ENCODE measurements at regions not wholly inside any gene's neighbourhood (a gene's known extent, or its start where the extent isn't known, plus 50 kb on each side); places are given as distances from the start of the nearest gene placed in this dataset.
"Not testable (repeated sequence)": the region's sequence is repeated elsewhere in the genome, so short reads cannot be mapped to it uniquely, and the experiment has no call there.

DNA sequence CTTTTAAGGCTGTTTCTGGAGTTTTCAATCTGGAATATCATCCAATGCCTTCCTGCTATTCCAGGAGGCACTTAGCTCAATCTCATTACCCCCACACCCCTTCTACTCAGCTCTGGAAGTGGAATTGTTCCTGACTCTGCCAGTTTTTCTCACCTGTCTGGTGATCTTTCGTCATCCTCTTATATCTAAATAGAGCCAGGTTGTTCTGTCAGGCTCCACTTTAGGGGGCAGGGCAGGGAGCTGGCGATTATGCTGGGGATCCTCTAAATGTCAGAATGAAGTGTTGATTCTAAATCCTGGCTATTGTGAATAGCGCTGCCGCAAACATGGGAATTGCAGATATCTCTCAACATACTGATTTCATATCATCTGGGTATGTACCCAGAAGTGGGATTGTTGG, 63.6 kb upstream of the ETV3 start:
- Histone ChIP-seq H3K9me3 (ENCODE audit: control insufficient read depth, low read length) (no peaks in the 10 kb centered on the region), H3K36me3 (ENCODE audit: control insufficient read depth, insufficient read depth, low read length) (no peaks in the 10 kb centered on the region), H3K27ac (ENCODE audit: low read depth, low read length, severe bottlenecking) (no peak overlapping the region), H3K4me3 (ENCODE audit: extremely low read depth, insufficient read depth, low read length, poor library complexity, severe bottlenecking) (no peak overlapping the region), H3K4me1 (ENCODE audit: control insufficient read depth, insufficient read depth, low read length, poor library complexity, severe bottlenecking) (peaks cover 3% of the 10 kb centered on the region)
- WGBS, 2 experiments (ENCODE audit: insufficient coverage in 2 of 2), result 90% methylated on average over 2 of the region's 4 CpGs; no CpG with 5 or more reads in 1 of the 2 experiments

GRCh38 chr1:157200451-157200850, 62.3 kb upstream of the ETV3 start:
- Histone ChIP-seq H3K4me1 (ENCODE audit: control insufficient read depth, insufficient read depth, low read length, poor library complexity, severe bottlenecking) (peaks cover 9% of the 10 kb centered on the region), H3K36me3 (ENCODE audit: control insufficient read depth, insufficient read depth, low read length) (no peaks in the 10 kb centered on the region), H3K9me3 (ENCODE audit: control insufficient read depth, low read length) (no peaks in the 10 kb centered on the region), H3K27ac (ENCODE audit: low read depth, low read length, severe bottlenecking) (no peak overlapping the region), H3K4me3 (ENCODE audit: extremely low read depth, insufficient read depth, low read length, poor library complexity, severe bottlenecking) (no peak overlapping the region)
- WGBS, 2 experiments (ENCODE audit: insufficient coverage in 2 of 2), result 66 to 74% methylated on average over 2 to 6 of the region's 8 CpGs

- H3K36me3 ChIP-seq (ENCODE audit: control insufficient read depth, insufficient read depth, low read length), result no peaks in the 10 kb centered on the region
- no peaks in the 10 kb centered on the region for H3K9me3 ChIP-seq (ENCODE audit: control insufficient read depth, low read length)
- H3K4me1 ChIP-seq (ENCODE audit: control insufficient read depth, insufficient read depth, low read length, poor library complexity, severe bottlenecking), result peaks cover 9% of the 10 kb centered on the region
- WGBS, 2 experiments (ENCODE audit: insufficient coverage in 2 of 2), result 83 to 95% methylated on average over 2 to 3 of the region's 3 CpGs
- no peak overlapping the region for H3K4me3 ChIP-seq (ENCODE audit: extremely low read depth, insufficient read depth, low read length, poor library complexity, severe bottlenecking)
- H3K27ac ChIP-seq (ENCODE audit: low read depth, low read length, severe bottlenecking), result peak overlapping the region; percentile 10
Observed at GRCh38 chr1:157199421-157199755, 61.2 kb upstream of the ETV3 start.

DNA sequence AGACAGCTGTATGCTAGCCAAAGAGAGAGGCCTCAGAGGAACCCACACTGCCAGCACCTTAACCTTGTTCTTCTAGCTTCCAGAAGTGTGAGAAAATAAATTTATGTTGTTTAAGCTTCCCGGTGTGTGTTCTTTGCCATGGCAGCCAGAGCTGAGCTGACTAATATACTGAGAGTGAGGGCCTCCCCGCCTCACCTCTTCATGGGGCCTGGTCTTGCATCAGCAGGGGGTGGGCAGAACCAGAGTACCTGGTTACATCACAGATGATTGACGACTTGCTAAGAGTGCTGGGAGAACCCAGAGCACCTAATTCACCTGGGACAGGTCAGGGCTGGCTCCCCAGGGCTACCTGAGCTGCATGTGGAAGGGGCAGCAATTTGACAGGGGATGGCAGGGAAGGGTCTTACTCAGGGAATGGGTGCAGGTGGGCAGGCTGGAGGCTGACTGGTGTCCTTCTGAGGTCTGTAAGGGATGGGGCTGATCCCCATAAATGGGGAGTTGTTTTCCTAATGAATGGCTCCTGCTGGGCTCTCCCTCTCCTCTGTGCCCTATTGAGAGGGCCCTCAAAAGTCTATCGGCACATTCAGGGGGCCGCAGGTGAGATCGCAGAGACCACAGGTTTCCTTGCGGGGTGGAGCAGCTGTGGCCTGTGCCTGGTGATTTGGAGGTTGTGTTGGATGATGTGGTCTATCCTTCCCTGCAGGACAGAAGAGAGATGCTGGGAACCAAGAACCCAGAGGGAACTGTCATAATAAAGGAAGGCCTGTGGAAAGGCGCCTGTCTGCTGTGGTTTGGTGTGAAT, 60.6 kb upstream of the ETV3 start:
- H3K36me3 ChIP-seq (ENCODE audit: control insufficient read depth, insufficient read depth, low read length), result no peaks in the 10 kb centered on the region
- H3K9me3 ChIP-seq (ENCODE audit: control insufficient read depth, low read length), result no peaks in the 10 kb centered on the region
- H3K4me1 ChIP-seq (ENCODE audit: control insufficient read depth, insufficient read depth, low read length, poor library complexity, severe bottlenecking), result peaks cover 9% of the 10 kb centered on the region
- WGBS, 2 experiments (ENCODE audit: insufficient coverage in 2 of 2), result 79 to 84% methylated on average over 4 to 6 of the region's 8 CpGs
- no peak overlapping the region for H3K4me3 ChIP-seq (ENCODE audit: extremely low read depth, insufficient read depth, low read length, poor library complexity, severe bottlenecking)
- H3K27ac ChIP-seq (ENCODE audit: low read depth, low read length, severe bottlenecking), result peak overlapping the region; percentile 10

GRCh38 chr1:157197906-157198435, 59.8 kb upstream of the ETV3 start:
- WGBS, 2 experiments (ENCODE audit: insufficient coverage in 2 of 2), result 96 to 100% methylated on average over 2 to 5 of the region's 7 CpGs

DNA sequence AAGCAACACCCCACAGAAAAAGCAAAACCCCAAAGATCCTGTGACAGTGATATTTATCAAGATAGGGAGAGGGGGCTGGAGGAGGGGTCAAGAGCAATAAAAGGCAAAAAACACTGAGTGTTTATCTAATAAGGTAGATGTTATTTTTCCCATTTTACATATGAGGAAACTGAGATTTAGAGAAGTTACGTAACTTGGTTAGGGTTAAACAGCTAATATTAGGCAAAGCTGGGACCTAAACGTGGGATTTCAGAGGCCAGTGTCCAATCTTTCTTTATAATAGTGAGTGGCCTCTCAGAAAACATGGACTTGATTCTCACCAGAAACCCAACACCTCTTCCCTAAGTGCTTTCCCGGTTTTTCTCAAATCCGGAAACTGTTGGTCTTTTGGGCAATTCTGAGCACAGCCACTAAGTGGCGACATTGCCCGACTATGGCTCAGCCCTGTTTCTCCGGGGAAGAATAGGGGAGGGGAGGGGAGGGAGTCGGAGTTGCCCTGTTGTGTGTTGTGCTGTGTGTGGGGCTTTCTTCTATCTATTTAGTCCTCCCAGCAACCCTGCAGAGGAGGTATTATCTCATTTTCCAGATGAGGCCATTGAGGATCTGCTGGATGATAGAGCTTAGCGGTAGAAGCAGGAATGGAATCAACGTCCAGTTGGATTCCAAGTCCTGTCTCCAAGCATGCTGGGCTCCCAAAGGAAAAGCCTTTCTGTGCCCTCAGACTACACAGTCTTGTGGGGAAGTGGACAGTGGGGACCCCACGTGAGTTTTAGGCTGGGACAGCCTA, 58.7 kb upstream of the ETV3 start:
- 0% methylated on average over 1 of the region's 11 CpGs for WGBS, 2 experiments (ENCODE audit: insufficient coverage in 2 of 2)

More at GRCh38 chr1:157197906-157198435, 59.8 kb upstream of the ETV3 start:
- no peaks in the 10 kb centered on the region for H3K9me3 ChIP-seq (ENCODE audit: control insufficient read depth, low read length)
- peaks cover 9% of the 10 kb centered on the region for H3K4me1 ChIP-seq (ENCODE audit: control insufficient read depth, insufficient read depth, low read length, poor library complexity, severe bottlenecking)
- no peak overlapping the region for H3K4me3 ChIP-seq (ENCODE audit: extremely low read depth, insufficient read depth, low read length, poor library complexity, severe bottlenecking)
- H3K27ac ChIP-seq (ENCODE audit: low read depth, low read length, severe bottlenecking), result no peak overlapping the region
- H3K36me3 ChIP-seq (ENCODE audit: control insufficient read depth, insufficient read depth, low read length), result no peaks in the 10 kb centered on the region

DNA sequence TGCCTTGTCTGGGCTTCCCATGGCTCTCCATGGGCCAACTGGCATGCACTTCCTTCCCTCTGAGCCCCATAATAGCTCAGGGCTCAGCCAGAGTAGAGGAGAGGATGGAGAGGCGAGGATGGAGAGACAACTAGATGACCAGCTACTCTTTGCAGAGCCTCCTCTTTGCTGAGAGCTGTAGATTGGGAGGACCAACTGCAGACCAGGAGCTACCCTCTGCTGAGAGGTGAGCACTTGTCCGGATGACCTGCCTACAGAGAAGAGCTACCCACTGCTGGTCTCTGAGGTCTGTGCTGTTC, 58.0 kb upstream of the ETV3 start:
- H3K36me3 ChIP-seq (ENCODE audit: control insufficient read depth, insufficient read depth, low read length), result no peaks in the 10 kb centered on the region
- WGBS, 2 experiments (ENCODE audit: insufficient coverage in 2 of 2), result 100% methylated on average over 1 to 2 of the region's 2 CpGs
- H3K4me1 ChIP-seq (ENCODE audit: control insufficient read depth, insufficient read depth, low read length, poor library complexity, severe bottlenecking), result peaks cover 5% of the 10 kb centered on the region
- no peak overlapping the region for H3K27ac ChIP-seq (ENCODE audit: low read depth, low read length, severe bottlenecking)
- no peak overlapping the region for H3K4me3 ChIP-seq (ENCODE audit: extremely low read depth, insufficient read depth, low read length, poor library complexity, severe bottlenecking)
- no peaks in the 10 kb centered on the region for H3K9me3 ChIP-seq (ENCODE audit: control insufficient read depth, low read length)

More for the DNA sequence above, 58.7 kb upstream of the ETV3 start:
- H3K9me3 ChIP-seq (ENCODE audit: control insufficient read depth, low read length); H3K4me1 ChIP-seq (ENCODE audit: control insufficient read depth, insufficient read depth, low read length, poor library complexity, severe bottlenecking); H3K27ac ChIP-seq (ENCODE audit: low read depth, low read length, severe bottlenecking); H3K36me3 ChIP-seq (ENCODE audit: control insufficient read depth, insufficient read depth, low read length); H3K4me3 ChIP-seq (ENCODE audit: extremely low read depth, insufficient read depth, low read length, poor library complexity, severe bottlenecking): not testable (repeated sequence)

GRCh38 chr1:157195521-157196244, 57.5 kb upstream of the ETV3 start:
- WGBS, 2 experiments (ENCODE audit: insufficient coverage in 2 of 2), result 80 to 94% methylated on average over 5 to 10 of the region's 13 CpGs
- no peaks in the 10 kb centered on the region for H3K36me3 ChIP-seq (ENCODE audit: control insufficient read depth, insufficient read depth, low read length)
- H3K4me3 ChIP-seq (ENCODE audit: extremely low read depth, insufficient read depth, low read length, poor library complexity, severe bottlenecking), result no peak overlapping the region
- no peaks in the 10 kb centered on the region for H3K9me3 ChIP-seq (ENCODE audit: control insufficient read depth, low read length)
- H3K4me1 ChIP-seq (ENCODE audit: control insufficient read depth, insufficient read depth, low read length, poor library complexity, severe bottlenecking), result peaks cover 5% of the 10 kb centered on the region
- no peak overlapping the region for H3K27ac ChIP-seq (ENCODE audit: low read depth, low read length, severe bottlenecking)

GRCh38 chr1:157194731-157195520, 56.7 kb upstream of the ETV3 start:
- 94 to 95% methylated on average over 60 to 66 of the region's 67 CpGs for WGBS, 2 experiments (ENCODE audit: insufficient coverage in 2 of 2)
- no peak overlapping the region for H3K27ac ChIP-seq (ENCODE audit: low read depth, low read length, severe bottlenecking)
- peaks cover 5% of the 10 kb centered on the region for H3K4me1 ChIP-seq (ENCODE audit: control insufficient read depth, insufficient read depth, low read length, poor library complexity, severe bottlenecking)
- H3K9me3 ChIP-seq (ENCODE audit: control insufficient read depth, low read length), result no peaks in the 10 kb centered on the region
- H3K36me3 ChIP-seq (ENCODE audit: control insufficient read depth, insufficient read depth, low read length), result no peaks in the 10 kb centered on the region
- no peak overlapping the region for H3K4me3 ChIP-seq (ENCODE audit: extremely low read depth, insufficient read depth, low read length, poor library complexity, severe bottlenecking)

All from mesodermal cell (in vitro differentiated cells).